Activated naive CD8-positive, alpha-beta T cell treated with anti-CD3 and anti-CD28 coated beads for 36 hours (primary cell): ENCODE measurements at regions not wholly inside any gene's neighbourhood (a gene's known extent, or its start where the extent isn't known, plus 50 kb on each side); places are given as distances from the start of the nearest gene placed in this dataset.

Experiments used
- DNase-seq: peaks from one replicate; pipeline ENCODE4 v3.0.0; 2021
- H3K27ac Mint-ChIP-seq: one replicate; pipeline ENCODE4 v1.8.0; 2022; ENCODE audit warnings: mild to moderate bottlenecking, moderate library complexity, mixed read lengths
- H3K27me3 Mint-ChIP-seq: one replicate; pipeline ENCODE4 v1.8.0; 2022; ENCODE audit warnings: mild to moderate bottlenecking, mixed read lengths
- H3K36me3 Mint-ChIP-seq: one replicate; pipeline ENCODE4 v1.8.0; 2021; ENCODE audit warnings: mild to moderate bottlenecking, mixed read lengths
- H3K4me1 Mint-ChIP-seq: one replicate; pipeline ENCODE4 v1.8.0; 2021; ENCODE audit warnings: mixed read lengths
- H3K4me3 Mint-ChIP-seq: one replicate; pipeline ENCODE4 v1.8.0; 2022; ENCODE audit warnings: mild to moderate bottlenecking, moderate library complexity, mixed read lengths
- H3K9me3 Mint-ChIP-seq: one replicate; pipeline ENCODE4 v1.8.0; 2022; ENCODE audit warnings: mixed read lengths

DNA sequence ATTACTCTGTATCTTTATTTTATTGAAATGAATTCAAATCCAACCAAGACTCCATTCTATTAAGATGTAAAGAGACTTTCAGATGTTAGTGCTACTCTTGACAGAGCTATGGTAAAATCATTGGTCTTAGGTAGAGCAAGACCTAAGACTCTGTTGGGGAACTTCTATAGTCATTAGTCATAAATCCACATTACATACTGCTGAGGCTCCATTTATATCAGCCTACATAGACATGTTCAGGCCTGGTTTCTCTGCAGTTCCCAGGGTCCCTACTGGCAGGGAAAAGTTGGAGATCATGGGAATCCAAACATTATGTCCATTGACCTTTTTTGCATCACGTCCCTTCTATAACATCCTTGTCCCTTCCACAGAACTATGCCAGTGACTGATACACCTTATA is 580.4 kb upstream of the ZEB2 start:
- Mint-ChIP-seq H3K9me3 (peaks cover 4% of the 10 kb centered on the region), H3K4me1 (no peaks in the 10 kb centered on the region)

DNA sequence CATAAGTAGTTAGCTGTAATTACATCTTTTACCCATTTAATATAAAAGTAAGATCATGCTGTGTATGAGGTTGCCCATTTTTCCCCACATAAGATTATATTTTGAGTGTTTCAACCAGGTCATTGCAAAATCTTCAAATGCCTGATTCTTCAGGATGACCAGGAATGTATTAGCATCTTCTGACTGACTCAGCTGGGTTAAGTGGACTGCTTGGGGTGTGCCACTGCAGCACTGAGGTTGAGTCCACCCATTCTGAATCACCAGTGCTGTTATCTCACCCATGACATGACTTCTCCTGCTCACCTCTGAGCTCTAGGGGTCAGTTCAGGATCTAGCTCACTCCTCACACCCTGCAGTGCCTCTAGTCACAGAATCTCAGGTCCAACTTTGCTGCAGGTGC is 576.7 kb upstream of the ZEB2 start:
- DNase-seq = no peak
- no peak overlapping the region for H3K4me3 Mint-ChIP-seq
- no peaks in the 10 kb centered on the region for H3K9me3 Mint-ChIP-seq
- no peaks in the 10 kb centered on the region for H3K36me3 Mint-ChIP-seq
- no peaks in the 10 kb centered on the region for H3K27me3 Mint-ChIP-seq
- no peaks in the 10 kb centered on the region for H3K4me1 Mint-ChIP-seq
- no peak overlapping the region for H3K27ac Mint-ChIP-seq

More for the DNA sequence above, 580.4 kb upstream of the ZEB2 start:
- Mint-ChIP-seq H3K27ac (no peak overlapping the region), H3K36me3 (no peaks in the 10 kb centered on the region), H3K4me3 (no peak overlapping the region), H3K27me3 (no peaks in the 10 kb centered on the region)
- no peak for DNase-seq

DNA sequence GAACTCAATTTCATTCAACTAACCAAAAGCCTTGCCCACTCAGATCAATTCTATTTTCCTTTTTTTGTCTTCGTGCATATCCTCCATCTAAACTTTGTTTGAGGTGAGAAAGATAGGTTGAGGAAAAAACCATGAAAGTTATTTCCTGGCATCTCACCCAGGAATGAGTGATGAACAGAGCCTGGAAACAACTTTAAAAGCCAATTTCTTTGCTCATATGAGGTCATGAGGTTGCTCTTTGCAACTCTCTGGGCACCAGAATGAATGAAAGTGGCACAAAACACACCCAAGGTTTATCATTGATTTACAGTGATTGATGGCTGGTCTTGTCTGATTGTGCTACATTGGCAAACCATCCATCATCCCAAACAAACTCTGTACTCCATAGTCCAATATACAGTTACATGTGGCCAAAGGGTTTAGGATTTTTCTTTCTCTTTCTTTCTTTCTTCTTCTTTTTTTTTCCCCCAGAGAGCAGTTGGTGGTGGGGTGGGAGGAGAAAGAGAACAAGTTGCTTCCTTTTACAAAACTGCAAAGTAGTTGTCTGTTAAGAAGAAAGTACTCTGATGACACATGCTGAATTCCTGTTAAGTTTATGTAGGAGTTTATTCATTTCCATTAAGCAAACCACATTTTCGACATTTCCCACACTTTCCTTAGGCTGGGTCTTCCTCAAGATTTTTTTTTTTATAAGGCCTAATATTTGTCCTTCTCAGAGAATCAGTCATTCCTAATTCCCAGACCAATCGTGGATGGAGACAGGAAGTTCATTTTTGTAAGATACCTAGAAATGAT is 575.9 kb upstream of the ZEB2 start:
- Mint-ChIP-seq H3K4me1 (no peaks in the 10 kb centered on the region), H3K36me3 (no peaks in the 10 kb centered on the region)
- no peak for DNase-seq

DNA sequence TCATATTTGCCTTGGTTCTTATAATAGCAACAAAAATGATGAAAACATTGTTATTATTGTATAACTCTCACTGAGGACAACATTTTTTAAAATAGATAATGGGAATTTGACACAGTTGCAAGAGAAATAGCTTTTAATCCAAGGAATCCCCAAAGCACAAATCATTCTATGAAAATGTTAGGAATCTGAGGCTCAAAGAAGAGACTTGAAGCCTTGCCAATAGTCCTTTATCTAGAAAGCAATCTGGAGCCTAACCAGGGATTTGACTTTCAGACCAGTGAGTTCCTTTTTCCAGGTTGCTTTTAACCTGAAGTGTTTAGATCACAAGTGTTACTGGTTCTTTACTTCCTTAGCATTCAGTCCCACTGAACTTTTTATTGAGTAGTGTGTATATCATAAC is 574.5 kb upstream of the ZEB2 start:
- Mint-ChIP-seq H3K27me3 (no peaks in the 10 kb centered on the region), H3K4me3 (no peak overlapping the region), H3K27ac (no peak overlapping the region), H3K4me1 (no peaks in the 10 kb centered on the region), H3K9me3 (peaks cover 4% of the 10 kb centered on the region), H3K36me3 (no peaks in the 10 kb centered on the region)
- DNase-seq = no peak

More for the DNA sequence above, 575.9 kb upstream of the ZEB2 start:
- Mint-ChIP-seq H3K27me3 (no peaks in the 10 kb centered on the region), H3K9me3 (no peaks in the 10 kb centered on the region), H3K27ac (no peak overlapping the region), H3K4me3 (no peak overlapping the region)

DNA sequence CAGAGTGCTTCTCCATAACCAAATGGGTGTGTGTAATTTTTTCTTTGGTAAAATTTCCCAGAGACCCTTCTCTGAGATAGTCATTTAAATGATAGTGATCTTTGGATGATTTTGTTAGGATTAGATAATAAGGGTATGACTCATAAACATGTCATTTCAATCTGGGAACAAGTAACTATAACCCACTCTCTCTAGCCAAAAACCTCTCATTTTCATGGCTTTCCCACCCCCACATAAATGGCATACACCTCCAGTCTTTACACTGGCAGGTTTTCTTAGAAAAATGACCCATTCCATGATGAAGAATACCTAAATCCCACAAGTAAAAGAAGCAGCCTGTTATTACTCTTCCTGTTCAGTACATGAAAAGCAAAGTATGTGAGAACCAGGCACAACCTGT is 572.0 kb upstream of the ZEB2 start:
- no peak overlapping the region for H3K4me3 Mint-ChIP-seq

DNA sequence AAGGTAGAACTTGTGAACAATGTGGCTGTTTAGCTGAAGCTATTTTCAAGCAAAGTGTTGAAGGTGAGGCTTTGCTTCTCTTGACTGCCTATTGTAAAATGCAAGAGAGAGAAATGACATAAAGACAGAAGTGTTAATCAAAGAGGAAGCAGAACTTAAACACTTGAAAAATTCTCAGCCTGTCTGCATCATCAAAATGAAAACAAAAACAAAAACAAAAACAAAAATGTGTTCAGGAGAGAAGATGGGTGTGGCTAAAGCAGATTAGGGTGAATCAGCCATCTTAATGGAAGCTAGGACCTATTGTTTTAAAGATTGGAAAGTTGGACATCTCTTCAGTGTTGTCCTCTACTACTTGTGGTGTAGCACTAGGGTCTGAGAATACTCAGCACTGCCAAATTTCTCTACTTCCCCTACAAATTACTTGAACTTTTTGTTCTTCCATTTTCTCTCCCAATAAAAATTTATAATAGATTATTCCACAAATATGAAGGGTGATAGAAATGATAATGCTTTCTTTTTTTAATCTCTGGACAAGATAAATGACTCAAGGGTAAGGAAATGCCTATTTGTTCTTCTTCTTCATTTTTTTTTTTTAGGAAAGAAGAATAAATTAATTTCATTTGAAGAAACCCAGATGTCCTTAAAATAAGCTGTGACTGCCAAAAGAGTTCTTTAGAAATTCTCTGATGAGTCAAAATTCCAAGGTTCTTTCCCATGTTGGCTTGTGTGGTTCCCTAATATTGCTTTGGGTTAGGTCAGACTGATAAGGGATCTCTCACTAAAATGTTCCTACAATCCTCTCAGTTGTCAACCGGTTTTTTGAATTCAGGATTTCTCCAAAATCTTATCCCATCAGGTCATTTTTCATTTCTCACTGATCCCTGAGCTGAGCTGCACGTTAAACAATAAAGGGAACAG is 571.2 kb upstream of the ZEB2 start:
- Mint-ChIP-seq H3K4me3 (no peak overlapping the region), H3K36me3 (no peaks in the 10 kb centered on the region), H3K27ac (no peak overlapping the region), H3K4me1 (no peaks in the 10 kb centered on the region), H3K9me3 (peaks cover 4% of the 10 kb centered on the region), H3K27me3 (no peaks in the 10 kb centered on the region)
- no peak for DNase-seq

More for the DNA sequence above, 572.0 kb upstream of the ZEB2 start:
- DNase-seq = no peak
- H3K9me3 Mint-ChIP-seq = peaks cover 4% of the 10 kb centered on the region
- no peaks in the 10 kb centered on the region for H3K4me1 Mint-ChIP-seq
- no peaks in the 10 kb centered on the region for H3K36me3 Mint-ChIP-seq
- no peak overlapping the region for H3K27ac Mint-ChIP-seq
- H3K27me3 Mint-ChIP-seq = no peaks in the 10 kb centered on the region

DNA sequence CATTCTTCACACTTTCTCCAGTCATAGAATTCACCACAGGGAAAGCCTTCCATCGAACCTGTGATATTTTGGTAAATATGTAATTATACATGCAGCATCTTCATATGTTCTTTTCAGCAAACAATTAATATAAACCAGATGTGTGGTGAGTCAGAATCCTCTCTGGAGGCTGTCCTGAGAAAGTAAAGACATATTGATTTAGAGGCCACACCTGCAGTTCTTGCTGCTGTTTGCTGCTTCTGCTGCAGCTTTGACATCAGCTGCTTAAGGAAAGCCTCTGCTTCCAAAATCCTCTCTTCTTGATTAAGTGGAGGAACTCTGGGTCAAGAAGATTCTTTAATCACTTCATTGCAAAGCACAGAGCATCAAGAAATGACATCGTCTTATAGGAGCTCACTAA is 568.8 kb upstream of the ZEB2 start:
- Mint-ChIP-seq H3K4me3 (no peak overlapping the region), H3K27me3 (no peaks in the 10 kb centered on the region), H3K27ac (no peak overlapping the region), H3K4me1 (no peaks in the 10 kb centered on the region), H3K9me3 (peaks cover 4% of the 10 kb centered on the region), H3K36me3 (no peaks in the 10 kb centered on the region)
- no peak for DNase-seq

DNA sequence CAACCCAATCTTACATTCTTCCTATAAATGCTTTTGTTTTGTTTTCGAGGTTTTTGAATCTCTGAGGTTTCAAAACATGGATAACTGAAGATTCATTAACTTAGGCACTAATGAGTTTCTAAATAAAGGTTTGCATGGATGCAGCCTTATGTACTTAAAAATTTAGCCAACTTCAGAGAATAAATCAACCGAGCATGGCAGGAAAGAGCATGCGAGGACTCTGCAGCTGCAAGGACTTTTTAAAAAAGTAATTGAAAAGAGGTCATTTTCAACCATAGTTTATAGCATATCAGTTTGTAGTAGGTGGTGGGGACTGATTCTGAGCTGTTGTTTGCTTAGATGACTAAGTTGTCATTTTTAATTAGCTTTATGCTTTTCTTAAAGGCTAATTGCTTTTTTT is 567.0 kb upstream of the ZEB2 start:
- Mint-ChIP-seq H3K27ac (no peak overlapping the region), H3K36me3 (no peaks in the 10 kb centered on the region), H3K4me3 (no peak overlapping the region), H3K4me1 (no peaks in the 10 kb centered on the region), H3K27me3 (no peaks in the 10 kb centered on the region), H3K9me3 (peaks cover 4% of the 10 kb centered on the region)
- DNase-seq = no peak

DNA sequence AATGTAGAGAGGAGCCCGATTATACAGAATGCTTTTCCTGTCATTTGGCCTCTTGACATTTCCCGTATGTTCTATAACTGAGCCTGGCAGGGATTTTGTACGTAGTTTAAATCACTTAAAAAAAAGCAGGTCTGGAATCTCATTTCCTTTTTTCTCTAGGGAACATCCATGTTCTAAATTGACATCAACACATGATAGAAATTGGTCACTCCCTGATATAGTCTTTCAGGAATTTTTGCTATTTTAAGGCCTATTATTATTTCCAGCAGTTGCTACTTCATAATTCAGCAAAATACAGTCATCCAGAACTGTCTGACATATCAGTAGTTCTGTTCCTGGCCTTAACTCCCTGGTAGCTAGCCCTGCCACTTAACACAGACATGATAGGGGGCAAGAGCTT is 565.7 kb upstream of the ZEB2 start:
- no peaks in the 10 kb centered on the region for H3K4me1 Mint-ChIP-seq
- DNase-seq = no peak
- H3K36me3 Mint-ChIP-seq = no peaks in the 10 kb centered on the region
- peaks cover 3% of the 10 kb centered on the region for H3K9me3 Mint-ChIP-seq
- no peaks in the 10 kb centered on the region for H3K27me3 Mint-ChIP-seq
- H3K27ac Mint-ChIP-seq = no peak overlapping the region
- no peak overlapping the region for H3K4me3 Mint-ChIP-seq

DNA sequence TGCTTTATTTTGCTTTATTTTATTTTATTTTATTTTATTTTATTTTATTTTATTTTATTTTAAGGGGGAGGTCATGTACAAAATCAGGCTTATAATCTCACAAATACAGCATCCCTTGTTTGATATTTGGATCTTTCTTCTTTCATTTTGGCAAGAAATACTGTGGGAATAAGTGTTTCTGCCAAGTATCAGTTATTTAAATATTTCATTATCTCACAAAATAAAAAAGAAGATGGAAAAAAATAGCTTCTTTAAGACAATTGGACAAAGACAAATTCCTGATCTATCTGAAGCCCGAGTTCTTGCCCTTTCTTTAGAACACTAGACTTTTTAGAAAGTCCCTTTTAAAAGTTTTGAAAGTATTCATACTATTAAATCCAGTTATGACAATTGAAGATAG is 560.5 kb upstream of the ZEB2 start:
- no peaks in the 10 kb centered on the region for H3K27me3 Mint-ChIP-seq
- H3K36me3 Mint-ChIP-seq = no peaks in the 10 kb centered on the region
- H3K27ac Mint-ChIP-seq = no peak overlapping the region
- no peak overlapping the region for H3K4me3 Mint-ChIP-seq
- H3K4me1 Mint-ChIP-seq = no peaks in the 10 kb centered on the region
- no peaks in the 10 kb centered on the region for H3K9me3 Mint-ChIP-seq
- no peak for DNase-seq

DNA sequence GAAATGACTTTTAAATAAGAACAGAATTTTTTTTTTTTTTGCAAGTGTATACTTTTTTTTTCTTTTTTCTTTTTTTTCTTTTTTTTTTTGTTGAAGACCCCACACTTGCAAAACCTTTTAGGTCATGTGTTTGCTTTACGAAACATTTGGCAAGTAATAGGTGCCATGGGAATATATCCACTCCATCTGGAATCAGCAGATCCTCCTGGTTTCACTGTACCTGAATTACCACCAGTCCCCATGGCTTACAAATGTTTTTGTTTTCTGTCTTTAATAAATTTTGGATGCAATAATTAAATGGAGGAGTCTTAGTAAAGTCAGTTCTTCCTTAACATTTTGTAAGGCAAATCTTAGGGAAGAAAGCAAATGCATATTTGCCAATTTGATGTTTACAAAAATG is 559.7 kb upstream of the ZEB2 start:
- Mint-ChIP-seq H3K36me3 (no peaks in the 10 kb centered on the region), H3K9me3 (no peaks in the 10 kb centered on the region), H3K27ac (no peak overlapping the region), H3K4me3 (no peak overlapping the region), H3K27me3 (no peaks in the 10 kb centered on the region), H3K4me1 (no peaks in the 10 kb centered on the region)
- DNase-seq = no peak

DNA sequence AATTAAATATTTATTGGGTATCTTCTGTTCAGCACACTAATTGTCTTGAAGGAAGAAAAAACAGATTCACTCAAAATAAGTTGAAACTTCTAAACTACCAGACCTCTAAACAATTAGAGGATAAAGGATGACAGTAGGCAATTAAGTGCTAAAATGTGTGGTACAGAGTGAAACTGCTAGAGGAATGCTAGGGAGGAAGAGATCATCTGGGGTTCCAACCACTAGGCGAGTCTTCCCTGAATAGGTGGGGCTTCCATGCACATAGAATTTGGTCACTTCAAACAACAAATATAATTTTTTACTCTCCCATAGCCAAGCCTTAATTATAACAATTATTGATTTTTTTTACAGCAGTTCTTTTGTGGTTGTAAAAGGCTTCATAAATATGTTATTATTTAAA is 559.0 kb upstream of the ZEB2 start:
- no peaks in the 10 kb centered on the region for H3K36me3 Mint-ChIP-seq
- H3K4me1 Mint-ChIP-seq = no peaks in the 10 kb centered on the region
- H3K9me3 Mint-ChIP-seq = no peaks in the 10 kb centered on the region
- DNase-seq = no peak
- H3K27ac Mint-ChIP-seq = no peak overlapping the region
- H3K4me3 Mint-ChIP-seq = no peak overlapping the region
- no peaks in the 10 kb centered on the region for H3K27me3 Mint-ChIP-seq

DNA sequence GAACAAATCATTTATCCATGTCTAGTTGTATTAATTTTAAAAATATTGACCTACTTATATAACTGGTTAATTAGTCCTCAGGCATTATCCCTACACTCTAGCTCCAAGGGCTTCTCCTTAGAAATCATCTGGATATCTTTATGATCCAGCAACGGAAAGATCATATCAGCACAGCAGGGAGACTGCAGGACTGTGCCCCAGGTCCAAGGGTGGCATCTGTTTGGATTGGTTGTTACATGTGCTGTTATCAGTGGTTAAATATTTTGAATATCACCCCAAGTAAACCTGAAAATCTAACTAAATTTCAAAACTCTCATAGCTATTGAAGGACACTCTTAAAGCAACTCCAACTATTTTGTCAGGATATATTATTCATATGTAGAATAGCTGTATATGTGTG is 556.2 kb upstream of the ZEB2 start:
- Mint-ChIP-seq H3K27ac (no peak overlapping the region), H3K9me3 (no peaks in the 10 kb centered on the region), H3K4me3 (no peak overlapping the region), H3K27me3 (no peaks in the 10 kb centered on the region), H3K36me3 (no peaks in the 10 kb centered on the region), H3K4me1 (no peaks in the 10 kb centered on the region)
- DNase-seq = no peak

DNA sequence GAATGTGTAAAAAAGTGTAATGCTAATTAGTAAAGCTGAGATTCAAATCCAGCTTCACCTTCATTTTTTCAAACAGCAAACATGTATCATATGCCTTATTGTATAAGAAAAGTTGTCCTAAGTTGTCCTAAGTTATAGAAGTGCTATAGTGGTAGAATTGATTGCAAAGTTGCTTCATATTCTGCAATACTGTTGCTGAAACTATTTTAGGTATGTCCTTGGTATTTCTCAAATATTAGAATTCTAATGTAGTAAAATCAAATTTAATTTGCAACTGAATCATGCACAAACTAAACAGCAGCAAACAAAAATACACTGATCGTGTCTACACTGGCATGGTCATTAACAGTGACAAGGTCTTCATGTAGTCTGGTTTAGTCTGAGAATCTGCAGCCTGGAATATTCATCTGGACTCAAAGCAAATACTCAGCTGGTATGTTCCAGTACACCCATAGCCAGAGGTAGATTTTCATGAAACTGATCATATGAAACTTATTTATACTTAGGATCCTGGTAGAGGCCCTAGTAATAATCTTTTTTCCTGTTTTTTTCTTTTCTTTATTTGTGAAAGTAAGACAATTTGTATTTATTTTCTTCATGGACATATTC is 555.6 kb upstream of the ZEB2 start:
- Mint-ChIP-seq H3K4me3 (no peak overlapping the region), H3K27me3 (no peaks in the 10 kb centered on the region), H3K4me1 (no peaks in the 10 kb centered on the region), H3K9me3 (no peaks in the 10 kb centered on the region), H3K27ac (no peak overlapping the region), H3K36me3 (no peaks in the 10 kb centered on the region)
- DNase-seq = no peak

DNA sequence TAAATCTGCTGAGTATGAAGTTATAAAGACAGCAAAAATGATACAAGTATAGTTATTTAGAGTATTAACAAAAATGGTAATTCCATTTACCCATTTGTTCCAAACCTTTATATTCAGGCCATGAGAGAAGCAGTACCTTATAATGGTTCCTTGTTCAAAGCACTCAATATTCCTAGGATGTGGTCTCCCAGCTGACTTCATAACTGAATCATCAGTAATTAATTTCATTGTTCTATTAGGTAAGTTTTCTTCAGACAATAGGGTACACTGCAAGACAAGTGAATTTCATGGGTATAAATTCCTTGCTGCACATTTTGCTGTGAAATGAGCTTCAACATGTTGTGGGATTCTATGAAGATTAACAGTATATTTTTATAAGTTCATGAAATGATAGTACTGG is 550.8 kb upstream of the ZEB2 start:
- Mint-ChIP-seq H3K9me3 (no peaks in the 10 kb centered on the region), H3K4me1 (no peaks in the 10 kb centered on the region), H3K4me3 (no peak overlapping the region), H3K36me3 (no peaks in the 10 kb centered on the region), H3K27me3 (peaks cover 4% of the 10 kb centered on the region), H3K27ac (no peak overlapping the region)
- DNase-seq = no peak
